HepG2 (cell line): ENCODE measurements at regions not wholly inside any gene's neighbourhood (a gene's known extent, or its start where the extent isn't known, plus 50 kb on each side); places are given as distances from the start of the nearest gene placed in this dataset.

Source experiments
- ATAC-seq: fragments of 200-7000 bp; cut with Tn5 transposase; 3 replicates; pipeline ENCODE4 v1.9.1; 2020; ENCODE audit warnings: mild to moderate bottlenecking, moderate library complexity
- BruUV-seq: library from RNA; stranded (reverse); fragments of 400-500 nt; replicated peaks from 2 replicates; lab custom pipeline; 2021; lab: Mats Ljungman, UMichigan
- CTCF ChIA-PET: fragments of 300-600 bp; formaldehyde crosslinking; extraction: SDS; loops from one replicate; lab custom pipeline; 2021; ENCODE audit warnings: low total read pairs, inconsistent platforms, low intra/inter-chr PET ratio; lab: Yijun Ruan, JAX
- POLR2A ChIA-PET: fragments of 350-600 bp; sonication (Branson Sonifier 250); formaldehyde crosslinking; loops from one replicate; lab custom pipeline; 2020; ENCODE audit warnings: antibody characterized with exemption, inconsistent platforms; lab: Yijun Ruan, JAX
- DNase-seq: peaks from one replicate; pipeline ENCODE4 v3.0.0-alpha.2; 2015; ENCODE audit warnings: low spot score
- FAIRE-seq: peaks from 3 replicates; lab custom pipeline; 2011; peaks lifted over from hg19 to GRCh38; lab: Jason Lieb, UNC
- H2AFZ ChIP-seq: one replicate; pipeline ENCODE4 v1.6.1; 2011; ENCODE audit warnings: low read length, inconsistent platforms
- H3K27ac ChIP-seq: fragments of 300-600 bp; 3 replicates; pipeline ENCODE4 v1.8.0; 2011; ENCODE audit warnings: mixed run types, mild to moderate bottlenecking, mixed read lengths, low read length, inconsistent platforms; ENCODE audit not compliant: insufficient read depth; ENCODE audit errors: extremely low read length
- H3K27me3 ChIP-seq, 2 experiments: fragments of 200-600 bp in 1 of 2; 2 replicates in 1 of 2; 3 replicates in 1 of 2; pipeline versions ENCODE4 v1.6.0 to v1.8.0; 2011; ENCODE audit warnings: low read length in 2 of 2, mild to moderate bottlenecking in 2 of 2, moderate library complexity in 2 of 2, inconsistent platforms in 1 of 2; ENCODE audit not compliant: insufficient read depth in 2 of 2, control insufficient read depth in 1 of 2
- H3K36me3 ChIP-seq, 2 experiments: fragments of 200-600 bp in 1 of 2; replicated peaks in 1 of 2; 2 replicates in 1 of 2; 3 replicates in 1 of 2; pipeline versions ENCODE4 v1.5.1 to v1.8.0; 2011; ENCODE audit warnings: low read length in 2 of 2, inconsistent platforms in 1 of 2; ENCODE audit not compliant: insufficient read depth in 2 of 2, control insufficient read depth in 1 of 2
- H3K4me1 ChIP-seq: 2 replicates; pipeline ENCODE4 v1.5.1; 2012; ENCODE audit warnings: low read length, inconsistent platforms; ENCODE audit not compliant: insufficient read depth
- H3K4me2 ChIP-seq: 2 replicates; pipeline ENCODE4 v1.6.0; 2011; ENCODE audit warnings: low read depth, low read length, inconsistent platforms
- H3K4me3 ChIP-seq, 3 experiments: fragments of 200-600 bp in 1 of 3; sonication (generic), shearing (Covaris generic) in 1 of 3; replicated peaks in 1 of 3; 2 replicates each; pipeline ENCODE4 v1.5.1; 2011 to 2016; ENCODE audit warnings: low read length in 3 of 3, inconsistent platforms in 2 of 3, low read depth in 2 of 3, mild to moderate bottlenecking in 2 of 3, control low read depth in 1 of 3, mixed read lengths in 1 of 3; ENCODE audit not compliant: insufficient read depth in 1 of 3
- H3K79me2 ChIP-seq: one replicate; pipeline ENCODE4 v1.6.1; 2011; ENCODE audit warnings: low read length, inconsistent platforms; ENCODE audit not compliant: insufficient read depth
- H3K9ac ChIP-seq: 2 replicates; pipeline ENCODE4 v1.6.0; 2011; ENCODE audit warnings: mild to moderate bottlenecking, low read depth, low read length, inconsistent platforms; ENCODE audit not compliant: insufficient read depth
- H3K9me3 ChIP-seq: 2 replicates; pipeline ENCODE4 v1.5.1; 2012; ENCODE audit warnings: mild to moderate bottlenecking, low read length
- H4K20me1 ChIP-seq: 2 replicates; pipeline ENCODE4 v1.6.0; 2011; ENCODE audit warnings: inconsistent platforms, mild to moderate bottlenecking, low read length, moderate library complexity; ENCODE audit not compliant: insufficient read depth
- DZIP1 ChIP-seq: sonication (generic); formaldehyde crosslinking; IDR thresholded peaks from 2 replicates; pipeline ENCODE4 v1.5.0; 2020; ENCODE audit warnings: mild to moderate bottlenecking, missing genetic modification reagents
- FOXK1 ChIP-seq: sonication (generic); formaldehyde crosslinking; IDR thresholded peaks from 2 replicates; pipeline ENCODE4 v1.4.0; 2020; ENCODE audit warnings: low read depth, missing genetic modification reagents, borderline replicate concordance
- FOXO4 ChIP-seq: sonication (generic); formaldehyde crosslinking; conservative IDR thresholded peaks from 2 replicates; pipeline ENCODE4 v1.8.1; 2023; ENCODE audit warnings: missing genetic modification reagents
- GZF1 ChIP-seq: sonication (generic); formaldehyde crosslinking; IDR thresholded peaks from 2 replicates; pipeline ENCODE4 v1.5.1; 2020; ENCODE audit warnings: mild to moderate bottlenecking, missing genetic modification reagents
- HMG20B ChIP-seq: conservative IDR thresholded peaks from 2 replicates; pipeline ENCODE4 v1.6.1; 2016; ENCODE audit warnings: missing genetic modification reagents, missing compliant biosample characterization
- IRF9 ChIP-seq: sonication (generic); formaldehyde crosslinking; IDR thresholded peaks from 2 replicates; pipeline ENCODE4 v1.8.0; 2022; ENCODE audit warnings: missing genetic modification reagents, mild to moderate bottlenecking, borderline replicate concordance
- MED1 ChIP-seq: sonication (generic); formaldehyde crosslinking; IDR thresholded peaks from 2 replicates; pipeline ENCODE4 v1.4.0; 2020; ENCODE audit warnings: missing genetic modification reagents
- NFYB ChIP-seq: sonication (generic); formaldehyde crosslinking; IDR thresholded peaks from 2 replicates; pipeline ENCODE4 v1.4.0; 2020; ENCODE audit warnings: missing genetic modification reagents
- RNF2 ChIP-seq: fragments of 450-650 bp; conservative IDR thresholded peaks from 2 replicates; pipeline ENCODE4 v1.6.1; 2016; ENCODE audit warnings: low read depth
- SP5 ChIP-seq: IDR thresholded peaks from 2 replicates; pipeline ENCODE4 v1.6.1; 2016; ENCODE audit warnings: low read depth, borderline replicate concordance
- SRF ChIP-seq: IDR thresholded peaks from 2 replicates; pipeline ENCODE4 v1.6.1; 2011; ENCODE audit warnings: mild to moderate bottlenecking, low read depth, low read length, moderate library complexity
- ZFY ChIP-seq: sonication (generic); formaldehyde crosslinking; IDR thresholded peaks from 2 replicates; pipeline ENCODE4 v1.4.0; 2020; ENCODE audit warnings: missing genetic modification reagents
- ZNF225 ChIP-seq: sonication (generic); formaldehyde crosslinking; IDR thresholded peaks from 2 replicates; pipeline ENCODE4 v1.4.0; 2020; ENCODE audit warnings: mild to moderate bottlenecking, missing genetic modification reagents
- ZNF282 ChIP-seq: fragments of 450-650 bp; IDR thresholded peaks from 2 replicates; pipeline ENCODE4 v1.6.1; 2018; ENCODE audit not compliant: partially characterized antibody
- ZNF557 ChIP-seq: sonication (generic); formaldehyde crosslinking; IDR thresholded peaks from 2 replicates; pipeline ENCODE4 v1.4.0; 2020; ENCODE audit warnings: missing genetic modification reagents
- ZNF564 ChIP-seq: sonication (generic); formaldehyde crosslinking; IDR thresholded peaks from 2 replicates; pipeline ENCODE4 v1.8.1; 2023; ENCODE audit warnings: mild to moderate bottlenecking, missing genetic modification reagents
- ZNF576 ChIP-seq: sonication (generic); formaldehyde crosslinking; IDR thresholded peaks from 2 replicates; pipeline ENCODE4 v1.4.0; 2020; ENCODE audit warnings: mild to moderate bottlenecking, missing genetic modification reagents
- ZNF615 ChIP-seq: sonication (generic); formaldehyde crosslinking; IDR thresholded peaks from 2 replicates; pipeline ENCODE4 v1.5.0; 2020; ENCODE audit warnings: mild to moderate bottlenecking, missing genetic modification reagents, borderline replicate concordance
- WGBS: methylation state at CpG from one replicate; pipeline ENCODE4 v1.1.6; 2017; ENCODE audit warnings: low lambda C conversion rate; 5-methylcytosine and 5-hydroxymethylcytosine counted together
- in situ Hi-C: cut with HindIII; loops from 2 replicates; pipeline ENCODE4 v1.10.0; 2017; ENCODE audit warnings: low pct_unique_long_range_greater_than_20kb; ENCODE audit not compliant: extremely low pct_ligation_motif_present
- intact Hi-C: fragments of 100-400 bp; cut with micrococcal nuclease; formaldehyde crosslinking; loops from one replicate; pipeline ENCODE4 v1.10.0; 2022; ENCODE audit not compliant: unreplicated experiment

- no peaks in the 10 kb centered on the region for H3K27me3 ChIP-seq
- POLR2A ChIA-PET = no interaction called here
Observed at GRCh38 chr14:53828820-53829219, 127.8 kb downstream of the BMP4 start.

GRCh38 chr14:53824061-53824460, 132.6 kb downstream of the BMP4 start:
- no TSS peak for BruUV-seq
- FAIRE-seq (no peak), DNase-seq (no peak), ATAC-seq (no peak)
- no peaks in the 10 kb centered on the region for H3K79me2 ChIP-seq
- no peaks in the 10 kb centered on the region for H3K36me3 ChIP-seq
- H3K27ac ChIP-seq = no peak overlapping the region
- no peaks in the 10 kb centered on the region for H3K4me1 ChIP-seq
- H3K27me3 ChIP-seq = no peaks in the 10 kb centered on the region
- no peak overlapping the region for H3K9ac ChIP-seq
- no peak overlapping the region for H3K4me2 ChIP-seq
- ChIA-PET CTCF (no interaction called here), POLR2A (no interaction called here)
- H4K20me1 ChIP-seq = no peaks in the 10 kb centered on the region
- in situ Hi-C loops = no loop called here
- H3K4me3 ChIP-seq = no peak overlapping the region
- no peaks in the 10 kb centered on the region for H3K9me3 ChIP-seq
- H2AFZ ChIP-seq = no peak overlapping the region
- intact Hi-C loops = no loop called here
- 93% methylated on average over 1 of the region's 1 CpG for WGBS
- no peak for TF ChIP-seq ZNF576 (CRISPR knock-in tag)
- no peak for TF ChIP-seq HMG20B
- TF ChIP-seq SRF = no peak
- TF ChIP-seq RNF2 = no peak
- no peak for TF ChIP-seq ZNF615 (CRISPR knock-in tag)
- TF ChIP-seq IRF9 = no peak
- TF ChIP-seq SP5 = no peak
- no peak for TF ChIP-seq ZNF282
- no peak for TF ChIP-seq FOXO4
- no peak for TF ChIP-seq ZNF225
- no peak for TF ChIP-seq ZNF557 (CRISPR knock-in tag)
- no peak for TF ChIP-seq DZIP1 (CRISPR knock-in tag)

More at GRCh38 chr14:53828820-53829219, 127.8 kb downstream of the BMP4 start:
- Histone ChIP-seq H3K9ac (no peak overlapping the region), H2AFZ (no peak overlapping the region), H3K36me3 (no peaks in the 10 kb centered on the region), H3K9me3 (no peaks in the 10 kb centered on the region), H3K79me2 (no peaks in the 10 kb centered on the region), H3K4me2 (no peak overlapping the region), H3K27ac (no peak overlapping the region), H3K4me3 (no peak overlapping the region), H4K20me1 (no peaks in the 10 kb centered on the region), H3K4me1 (no peaks in the 10 kb centered on the region; the same call in 1 of the 2 replicates)
- TF ChIP-seq NFYB (CRISPR knock-in tag) (no peak), ZFY (CRISPR knock-in tag) (no peak), GZF1 (CRISPR knock-in tag) (no peak), MED1 (CRISPR knock-in tag) (no peak), ZNF564 (CRISPR knock-in tag) (no peak), FOXK1 (CRISPR knock-in tag) (no peak)
- intact Hi-C loops (no loop called here), in situ Hi-C loops (no loop called here)
- 71% methylated on average over 4 of the region's 4 CpGs for WGBS
- CTCF ChIA-PET = no interaction called here
- DNase-seq (no peak), ATAC-seq (no peak), FAIRE-seq (no peak)
- no TSS peak for BruUV-seq
